ENCODE measurements at regions not wholly inside any gene's neighbourhood (a gene's known extent, or its start where the extent isn't known, plus 50 kb on each side); places are given as distances from the start of the nearest gene placed in this dataset.
"Not testable (repeated sequence)": the region's sequence is repeated elsewhere in the genome, so short reads cannot be mapped to it uniquely, and the experiment has no call there.

DNA sequence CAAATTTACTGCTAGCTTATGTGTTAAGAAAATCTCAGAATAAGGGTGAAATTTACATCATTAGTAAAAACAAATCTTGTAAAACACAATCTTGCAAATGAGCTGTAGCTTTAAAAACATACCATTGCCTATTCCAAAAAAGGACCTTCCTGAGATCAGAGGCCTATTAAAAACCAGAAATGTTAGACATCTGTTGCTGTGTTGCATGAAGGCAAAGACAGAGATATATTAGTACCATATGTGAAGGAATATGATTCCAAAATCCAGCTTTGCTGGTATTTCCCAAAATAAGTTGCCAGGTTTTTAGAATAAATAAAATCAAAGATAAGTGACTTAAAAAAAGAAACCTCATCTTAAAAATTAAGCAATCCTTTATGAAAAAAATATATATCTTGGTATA is 504.1 kb upstream of the CDIN1 start:
- no peak for DNase-seq (ENCODE audit: low spot score)

DNA sequence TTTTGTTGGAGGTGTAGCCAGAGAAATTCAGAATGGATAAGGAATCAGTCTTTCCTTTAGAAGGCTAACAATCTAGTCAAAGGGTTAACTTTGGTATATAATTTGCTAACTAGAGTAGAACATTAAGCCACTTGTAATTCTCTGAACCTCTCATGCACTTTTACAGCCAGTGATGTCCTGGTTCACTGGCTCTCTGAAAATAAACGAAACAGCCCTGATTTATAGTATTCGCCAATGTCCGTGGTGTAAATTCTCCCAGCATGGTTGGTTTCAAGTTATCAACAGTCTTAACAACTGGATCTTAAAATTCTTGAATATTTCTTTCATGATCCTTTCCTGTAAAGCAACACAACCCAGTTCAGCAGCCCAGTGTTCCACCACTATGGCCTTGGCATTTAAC is 500.4 kb upstream of the CDIN1 start:
- DNase-seq (ENCODE audit: low spot score), result no peak

DNA sequence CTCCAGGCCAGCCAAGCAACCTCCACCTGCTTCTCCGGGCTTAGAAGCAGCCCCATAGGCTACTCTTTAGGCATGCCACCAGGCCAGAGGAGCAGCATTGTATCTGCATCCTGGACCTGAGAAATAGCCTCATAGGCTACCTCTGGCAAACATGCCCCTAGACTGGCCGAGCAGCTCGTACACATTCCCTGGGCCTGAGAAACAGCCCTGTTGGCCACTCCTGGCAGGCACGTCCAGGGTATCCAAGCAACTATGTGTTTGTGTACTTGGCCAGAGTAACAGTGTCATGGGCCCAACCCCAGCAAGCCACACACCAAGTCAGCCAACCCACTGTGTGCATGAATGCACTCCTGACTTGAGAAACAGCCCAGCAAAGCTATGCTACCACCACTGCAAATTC is 498.7 kb upstream of the CDIN1 start:
- DNase-seq (ENCODE audit: low spot score), result no peak

DNA sequence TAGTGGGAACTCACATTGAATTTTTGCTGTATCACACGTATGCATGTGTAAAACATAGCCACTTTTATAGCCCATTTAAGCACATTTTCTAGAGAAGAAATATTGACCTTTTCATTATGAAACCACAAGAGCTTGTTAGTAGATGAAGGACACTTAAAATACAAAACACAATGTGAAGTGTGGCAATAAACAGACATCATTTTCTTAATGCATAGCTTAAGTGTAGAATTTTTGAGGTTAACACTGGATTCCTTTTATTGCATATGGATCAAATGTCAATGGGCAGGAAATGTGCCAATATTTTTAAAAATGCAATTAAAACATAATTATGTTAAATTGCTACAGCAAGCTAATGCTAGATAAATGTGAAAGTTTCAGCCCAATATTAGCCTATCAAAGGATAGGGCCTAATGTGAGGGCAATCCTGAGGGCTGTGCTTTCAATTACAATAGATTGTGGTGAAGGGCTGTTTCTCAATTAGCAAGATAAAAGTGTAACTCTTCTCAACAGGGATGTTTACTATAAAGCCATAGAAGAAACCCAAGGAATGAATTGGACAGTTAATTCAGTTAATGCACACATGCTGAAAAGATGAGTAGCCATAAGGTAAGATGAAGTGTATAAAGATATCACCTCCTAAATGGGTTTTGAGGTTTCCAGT is 489.0 kb upstream of the CDIN1 start:
- DNase-seq (ENCODE audit: low spot score), result no peak

DNA sequence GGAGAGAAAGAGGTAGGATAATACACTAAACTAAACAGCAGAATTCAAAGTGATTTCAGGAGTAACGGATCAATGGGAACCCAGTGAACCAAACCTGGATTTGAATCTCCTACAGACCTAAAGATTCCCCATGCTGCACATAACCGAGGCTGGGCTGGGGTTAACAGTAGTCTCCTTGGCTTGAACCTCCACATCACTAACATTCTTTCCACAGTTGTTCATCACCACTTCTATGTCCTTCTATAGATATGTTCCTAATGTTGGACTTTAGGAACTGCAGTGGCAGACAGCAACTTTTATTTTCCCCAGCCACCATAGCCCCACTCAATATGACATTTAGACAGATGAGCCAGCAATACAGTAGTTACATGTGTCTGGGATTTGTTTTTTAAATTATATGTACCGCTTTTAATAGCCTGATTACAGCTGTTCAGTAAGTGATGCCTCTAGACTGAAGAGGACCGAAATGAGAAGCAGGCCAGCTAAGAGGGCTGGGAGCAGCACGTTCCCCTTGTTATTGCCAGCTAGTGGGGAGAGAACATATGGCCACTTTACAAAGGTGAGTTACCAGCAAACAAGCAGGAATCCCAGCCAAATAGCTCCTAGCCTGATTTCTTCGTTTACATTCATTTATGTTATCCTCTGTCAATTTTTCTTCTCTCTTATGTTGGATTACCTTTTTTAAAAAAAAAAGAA is 472.6 kb upstream of the CDIN1 start:
- DNase-seq (ENCODE audit: low spot score), result no peak

DNA sequence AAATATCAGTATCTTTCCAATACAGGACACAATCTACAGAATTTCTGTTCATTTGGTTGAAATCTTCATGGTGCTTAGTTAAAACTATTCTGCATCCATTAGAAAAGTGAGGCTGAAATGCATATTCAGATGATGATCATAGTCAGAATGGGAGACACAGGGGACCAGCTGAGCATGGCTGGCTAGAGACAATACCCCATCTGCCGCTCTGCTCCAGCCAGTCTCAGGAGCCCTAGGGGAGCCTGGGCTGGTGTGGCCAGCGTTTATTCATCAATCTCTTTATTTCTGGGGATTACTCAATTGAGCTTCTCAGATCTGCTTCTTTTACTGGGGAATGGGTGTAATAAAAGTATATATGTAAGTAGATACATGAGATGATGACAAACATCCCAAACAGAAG is 470.9 kb upstream of the CDIN1 start:
- DNase-seq (ENCODE audit: low spot score), result no peak

DNA sequence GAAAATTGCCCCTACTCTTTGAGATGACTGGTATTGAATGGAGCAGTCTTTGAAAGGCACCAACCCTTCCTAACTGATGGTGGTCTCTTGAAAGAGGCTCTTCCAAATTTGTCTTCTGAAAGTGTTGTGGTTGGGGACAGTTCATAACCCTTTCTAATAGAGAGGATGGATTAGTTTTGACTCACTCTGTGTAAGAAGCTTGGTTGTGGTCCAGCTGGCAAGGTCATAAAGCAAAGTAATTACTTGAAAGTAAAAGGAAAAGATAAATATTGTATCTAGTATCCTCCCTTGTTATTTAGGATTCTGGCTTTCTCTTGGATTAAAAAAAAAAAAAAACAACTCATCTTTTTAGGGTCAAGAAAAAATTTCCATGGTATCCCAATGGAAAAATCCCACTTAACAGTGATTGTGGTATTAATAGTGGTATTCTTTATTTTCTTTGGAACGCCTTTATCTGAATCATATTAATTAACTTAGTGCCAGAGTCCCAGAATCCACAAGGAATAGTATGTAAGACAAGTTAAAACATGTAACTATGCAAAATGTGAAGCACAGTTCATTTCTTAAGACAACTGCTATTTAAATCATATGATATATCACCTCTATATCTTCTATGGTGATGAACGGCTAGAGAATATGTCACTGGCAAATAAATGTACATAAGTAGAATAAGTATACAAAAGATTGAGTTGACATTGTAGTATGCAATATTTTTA is 469.3 kb upstream of the CDIN1 start:
- no peak for DNase-seq (ENCODE audit: low spot score)

DNA sequence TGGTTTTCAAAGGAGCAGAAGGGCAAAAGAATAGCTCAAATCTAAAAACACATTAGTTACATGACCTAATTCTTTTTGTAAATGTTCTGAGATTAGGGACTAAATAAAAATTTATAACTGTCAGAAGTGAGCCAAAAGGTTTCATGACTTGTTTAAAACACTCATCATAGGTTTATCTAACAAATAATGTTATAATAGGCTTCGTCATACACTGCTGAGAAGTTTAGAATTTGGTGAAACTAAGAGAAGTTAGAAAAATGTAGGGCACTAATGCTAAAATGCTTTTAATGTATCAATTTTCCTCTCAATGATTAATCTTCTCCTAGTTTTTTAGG is 468.8 kb upstream of the CDIN1 start:
- no peak for DNase-seq (ENCODE audit: low spot score)

DNA sequence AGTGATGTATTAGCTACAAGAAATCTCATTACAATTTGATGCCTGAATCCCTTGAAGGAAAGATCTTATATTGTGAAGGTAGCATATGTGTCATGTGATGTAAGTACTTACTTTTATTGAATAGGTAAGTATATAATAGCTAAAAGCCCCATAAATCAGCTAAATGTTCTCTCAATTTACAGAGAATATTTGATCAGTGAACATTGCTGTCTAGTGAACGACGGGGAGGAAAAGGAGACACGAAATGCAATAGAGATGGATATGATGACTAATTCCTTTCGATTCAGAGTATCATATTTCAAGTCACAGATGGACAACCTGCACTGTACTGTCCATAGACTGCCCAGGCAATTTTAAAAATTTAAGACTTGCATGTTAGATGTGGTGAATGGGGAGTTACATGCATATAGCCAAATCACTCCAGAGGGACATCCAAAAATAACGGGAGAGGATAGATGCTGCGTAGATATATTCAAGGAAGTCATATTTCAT is 462.1 kb upstream of the CDIN1 start:
- no peak for DNase-seq (ENCODE audit: low spot score)

DNA sequence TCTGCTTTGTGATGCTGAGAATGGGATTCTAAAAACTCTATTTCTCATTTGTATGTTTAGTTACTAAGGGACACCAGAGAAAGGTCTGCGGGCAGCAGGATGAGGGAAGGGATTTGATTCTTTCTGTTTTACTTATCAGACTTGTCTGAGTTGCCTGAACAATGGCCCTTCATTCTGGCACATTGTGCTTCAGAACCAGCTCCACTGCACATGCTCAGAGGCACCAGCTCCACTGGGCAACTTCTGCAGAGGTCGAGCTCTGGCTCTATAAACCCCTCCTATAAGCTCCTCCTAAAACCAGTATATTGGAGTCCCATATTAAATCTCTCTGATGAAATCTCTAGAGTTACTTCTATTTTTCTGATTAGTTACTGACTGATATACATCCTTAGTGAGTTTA is 453.2 kb upstream of the CDIN1 start:
- DNase-seq (ENCODE audit: low spot score), result no peak

DNA sequence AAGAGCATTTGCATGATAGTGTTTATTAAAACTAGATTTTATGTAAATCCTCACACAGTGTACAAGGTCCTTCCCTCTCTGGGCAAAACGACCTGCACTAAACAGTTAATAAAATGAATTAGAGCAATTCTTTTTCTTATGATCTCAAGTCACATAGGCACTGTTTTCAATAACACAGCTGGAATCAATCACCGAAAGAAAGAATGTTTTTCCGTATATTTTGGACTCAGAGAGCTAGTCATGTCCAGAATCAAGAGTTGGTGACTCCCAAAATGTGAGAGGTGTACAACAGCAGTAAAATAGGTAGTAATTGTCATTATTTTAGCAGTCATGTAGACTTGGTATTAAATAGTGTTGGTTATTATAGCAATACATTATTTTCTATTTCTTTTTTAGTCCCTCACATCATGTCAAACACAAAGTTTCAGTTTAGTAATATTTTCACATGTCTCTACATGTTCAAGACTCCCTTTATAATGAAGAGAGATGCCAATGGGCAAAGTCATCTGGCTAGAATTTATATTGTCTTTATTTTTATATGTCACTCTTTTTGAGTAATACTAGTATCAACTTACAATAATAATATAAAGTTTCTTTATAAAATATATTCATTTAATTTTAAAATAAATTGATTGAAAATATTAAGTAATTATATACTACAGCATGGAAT is 448.6 kb upstream of the CDIN1 start:
- no peak for DNase-seq (ENCODE audit: low spot score)

DNA sequence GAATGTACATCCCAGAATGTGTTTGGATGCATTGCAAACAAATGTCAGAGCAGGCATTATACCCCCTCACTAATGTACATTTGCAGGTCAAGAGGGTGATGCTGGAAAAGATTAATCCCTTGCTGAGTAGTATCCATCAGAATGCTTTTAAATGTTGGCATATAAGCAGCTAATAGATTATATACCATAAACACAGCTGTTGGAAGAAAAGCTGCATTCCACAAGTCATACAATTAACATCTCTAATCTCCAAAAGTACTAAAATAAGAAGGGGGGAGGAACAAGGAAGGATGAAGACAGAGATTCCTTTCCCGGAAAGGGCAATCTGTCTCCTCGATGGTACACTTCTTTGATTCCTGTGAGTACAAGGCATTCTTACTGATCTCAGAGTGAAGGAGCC is 445.7 kb upstream of the CDIN1 start:
- no peak for DNase-seq (ENCODE audit: low spot score)

DNA sequence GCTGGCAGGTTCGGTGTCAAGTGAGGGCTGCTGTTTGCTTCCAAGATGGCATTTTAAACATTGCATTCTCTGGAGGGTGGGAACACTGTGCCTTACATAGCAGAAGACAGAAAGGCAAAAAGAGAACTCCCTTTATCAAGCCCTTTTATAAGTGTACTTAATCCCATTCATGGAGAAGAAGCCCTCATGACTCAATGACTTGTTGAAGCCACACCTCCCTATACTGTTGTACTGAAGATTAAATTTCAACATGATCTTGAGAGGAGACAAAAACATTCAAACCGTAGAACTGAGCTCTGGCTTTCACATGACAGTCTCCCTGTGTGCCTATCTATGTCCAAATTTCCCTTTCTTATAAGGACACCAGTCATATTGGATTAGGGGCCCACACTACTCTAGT is 443.4 kb upstream of the CDIN1 start:
- no peak for DNase-seq (ENCODE audit: low spot score)

DNA sequence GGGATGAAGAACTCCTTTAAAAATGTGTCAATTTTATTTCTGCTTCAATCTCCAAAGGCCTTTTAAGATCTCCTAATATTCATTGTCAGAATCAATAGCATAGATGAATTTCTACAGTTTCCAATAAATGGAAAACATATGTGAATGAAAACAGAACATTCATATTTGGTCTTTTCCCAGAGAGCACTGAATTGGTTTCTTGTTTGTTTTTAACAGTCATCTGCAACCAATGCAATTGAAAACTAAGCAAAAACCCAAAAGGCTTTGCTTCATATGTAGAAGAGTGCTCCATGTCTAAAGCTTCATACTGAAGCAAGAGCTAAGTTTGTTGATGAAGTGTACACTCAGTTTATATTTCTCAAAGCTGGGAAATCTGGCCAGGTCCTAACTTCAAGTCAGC is 426.5 kb upstream of the CDIN1 start:
- no peak for DNase-seq (ENCODE audit: low spot score)

DNA sequence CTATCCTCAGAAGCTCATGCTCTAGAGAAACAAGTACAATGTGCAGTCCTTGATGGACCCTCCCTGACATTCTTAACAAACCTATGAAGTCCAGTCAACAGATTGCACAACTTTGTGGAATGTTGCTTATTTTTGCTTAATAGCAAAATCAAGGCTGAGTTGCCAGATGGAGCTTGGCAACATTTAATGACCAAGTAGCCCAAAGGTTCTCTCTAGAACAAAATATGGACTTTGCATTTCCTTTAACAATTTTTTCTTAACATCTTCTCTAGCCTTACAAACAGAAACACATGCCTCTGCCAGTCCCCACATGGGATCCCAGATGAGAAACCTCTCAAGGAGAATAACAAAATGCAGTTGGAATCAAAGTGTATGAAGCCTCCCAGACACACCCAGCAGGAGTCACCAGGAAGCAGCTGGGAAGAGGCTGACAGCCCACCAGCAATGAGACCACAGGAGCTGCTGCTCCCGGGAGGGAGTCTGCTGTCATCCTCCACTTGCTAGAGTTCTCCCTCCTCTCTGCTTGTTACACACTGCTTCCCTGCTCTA is 422.5 kb upstream of the CDIN1 start:
- DNase-seq (ENCODE audit: low spot score), result no peak

DNA sequence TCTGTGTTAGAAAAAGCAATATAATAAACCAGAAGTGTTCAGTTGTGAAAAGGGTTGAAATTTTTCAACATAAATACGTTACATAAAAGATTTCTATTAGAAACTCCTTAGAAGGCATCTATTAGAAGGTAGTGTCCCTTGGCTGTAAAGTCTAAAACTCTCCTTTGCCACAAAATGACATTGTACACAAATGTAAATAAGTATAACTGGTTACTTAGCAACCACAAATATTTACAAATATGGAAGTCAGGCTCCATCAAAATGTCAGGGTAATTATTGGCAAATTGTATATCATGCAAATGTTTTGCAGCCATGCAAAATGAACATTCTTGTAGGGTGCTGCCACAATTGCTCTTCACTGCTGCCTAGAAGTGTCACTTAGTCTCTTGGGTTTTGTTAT is 419.1 kb upstream of the CDIN1 start:
- DNase-seq (ENCODE audit: low spot score), result no peak

DNA sequence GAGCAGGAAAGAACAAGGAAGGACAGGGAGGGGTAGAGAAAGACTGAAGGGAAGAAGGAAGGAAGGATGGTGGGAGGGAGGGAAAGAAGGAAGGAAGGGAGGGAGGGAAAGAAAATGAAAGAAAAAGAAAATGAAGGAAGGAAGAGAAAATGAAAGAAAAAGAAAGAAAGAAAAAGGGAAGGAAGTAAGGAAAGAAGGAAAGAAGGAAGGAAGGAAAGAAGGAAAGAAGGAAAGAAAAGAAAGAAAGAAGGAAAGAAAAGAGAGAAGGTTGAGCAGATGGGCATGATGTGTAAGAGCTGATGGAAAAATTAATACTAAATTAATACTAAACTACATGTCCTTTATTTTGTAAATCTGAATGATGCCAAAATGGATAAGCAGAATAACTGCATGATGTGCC is 418.3 kb upstream of the CDIN1 start:
- no peak for DNase-seq (ENCODE audit: low spot score)

DNA sequence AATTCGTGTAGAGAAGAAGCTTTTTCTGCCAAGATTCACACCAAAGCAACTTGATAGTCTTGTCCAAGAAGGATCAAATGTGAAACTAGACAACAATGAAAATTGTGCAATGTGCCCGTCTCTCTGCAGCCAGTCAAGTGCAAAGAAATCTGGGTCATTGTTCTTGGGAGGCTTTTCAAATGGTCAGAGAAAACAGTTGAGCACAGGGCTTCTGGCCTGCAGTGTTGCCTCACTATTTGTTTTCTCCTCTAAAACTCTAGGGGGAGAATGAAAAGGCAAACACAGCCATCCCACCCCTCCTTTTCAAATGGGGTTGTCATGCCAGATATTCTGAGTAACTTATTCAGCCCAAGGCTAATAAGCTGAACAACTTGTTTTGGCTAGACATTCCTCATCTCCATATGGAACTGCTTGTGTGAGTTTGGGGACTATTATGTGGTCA is 417.6 kb upstream of the CDIN1 start:
- DNase-seq (ENCODE audit: low spot score), result no peak

DNA sequence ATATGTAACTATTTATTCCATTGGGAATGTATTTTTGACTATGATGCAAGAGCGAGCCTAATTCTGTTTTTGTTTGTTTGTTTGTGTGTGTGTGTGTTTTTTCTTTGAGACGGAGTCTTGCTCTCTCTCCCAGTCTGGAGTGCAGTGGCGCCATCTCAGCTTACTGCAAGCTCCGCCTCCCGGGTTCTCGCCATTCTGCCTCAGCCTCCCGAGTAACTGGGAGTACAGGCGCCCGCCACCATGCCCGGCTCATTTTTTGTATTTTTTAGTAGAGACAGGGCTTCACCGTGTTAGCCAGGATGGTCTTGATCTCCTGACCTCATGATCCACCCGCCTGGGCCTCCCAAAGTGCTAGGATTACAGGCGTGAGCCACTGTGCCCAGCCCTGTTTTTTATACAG is 415.4 kb upstream of the CDIN1 start:
- not testable (repeated sequence) for DNase-seq (ENCODE audit: low spot score)

DNA sequence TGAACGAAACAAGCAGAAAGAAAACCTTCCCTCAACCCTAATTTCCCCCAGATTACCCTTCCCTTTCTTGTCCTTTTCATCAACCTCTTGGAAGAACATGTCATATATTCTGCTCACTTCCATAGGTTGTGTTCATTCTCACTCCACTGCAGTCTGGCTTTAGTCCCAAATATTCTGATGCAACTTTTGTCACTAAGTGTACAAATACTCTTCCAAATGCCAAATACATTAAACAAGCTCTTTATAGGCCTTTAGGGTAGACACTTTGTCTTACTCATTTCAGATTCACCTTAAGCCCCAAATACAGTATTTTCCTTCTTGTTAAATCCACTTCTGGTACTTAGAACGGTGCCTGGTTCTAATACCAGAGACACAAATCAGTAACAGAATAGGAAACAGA is 406.5 kb upstream of the CDIN1 start:
- DNase-seq (ENCODE audit: low spot score), result no peak

DNA sequence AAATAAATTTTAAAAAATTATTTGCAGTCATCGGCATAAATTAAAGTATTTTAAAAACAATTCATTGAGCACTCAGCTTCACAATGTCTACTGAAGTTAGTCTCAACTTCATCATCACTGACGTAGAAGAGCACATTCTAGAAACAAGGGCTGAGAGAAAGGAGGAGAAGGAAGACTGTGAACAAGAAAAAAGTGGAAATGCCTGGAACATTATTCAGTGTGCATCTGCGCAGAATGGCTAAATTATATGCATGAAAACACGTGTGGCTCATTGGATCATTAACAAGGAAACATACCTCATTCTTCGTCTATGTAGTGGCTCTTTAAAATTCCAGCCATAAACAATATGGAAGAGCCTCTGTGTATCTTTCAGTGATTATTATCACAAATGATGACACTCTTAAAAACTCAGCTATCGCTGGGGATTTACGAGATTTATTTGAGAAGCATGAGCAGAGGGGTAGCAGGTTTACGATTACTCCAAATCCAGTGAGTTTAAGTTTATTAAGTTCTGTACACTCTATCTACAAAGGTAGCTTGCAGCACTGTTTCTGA is 404.2 kb upstream of the CDIN1 start:
- DNase-seq (ENCODE audit: low spot score), result no peak

DNA sequence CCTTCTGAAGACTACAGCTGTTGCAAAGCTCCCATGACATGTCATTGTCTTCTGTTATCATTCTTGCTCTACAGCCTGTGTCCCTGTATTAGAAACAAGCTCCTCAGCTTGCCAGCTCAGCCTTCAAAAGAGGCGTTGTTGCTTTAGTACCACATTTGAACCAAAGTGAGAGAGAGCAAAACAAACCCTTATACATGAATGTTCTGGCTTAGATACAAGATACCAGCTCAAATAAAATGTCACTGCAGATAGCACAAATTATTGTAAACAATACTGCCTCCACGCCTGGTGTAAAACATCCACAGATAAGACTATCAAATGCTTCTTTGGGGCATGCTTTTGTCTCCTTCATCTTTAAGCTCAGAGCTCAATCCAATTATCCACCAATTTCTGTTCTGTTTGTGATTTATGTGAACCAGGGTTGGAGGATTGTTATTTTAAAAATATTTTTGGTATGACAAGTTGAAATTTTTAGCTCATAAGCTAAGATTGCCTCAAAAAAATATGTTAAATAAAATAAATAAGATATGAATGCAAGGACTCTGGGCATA is 403.6 kb upstream of the CDIN1 start:
- no peak for DNase-seq (ENCODE audit: low spot score)
